DND-41 (cell line): ENCODE measurements at regions not wholly inside any gene's neighbourhood (a gene's known extent, or its start where the extent isn't known, plus 50 kb on each side); places are given as distances from the start of the nearest gene placed in this dataset.

Source experiments
- ATAC-seq: fragments of 200-7000 bp; cut with Tn5 transposase; 3 replicates; pipeline ENCODE4 v1.9.1; 2021; ENCODE audit warnings: low read depth; ENCODE audit not compliant: insufficient read depth
- DNase-seq: peaks from one replicate; pipeline ENCODE4 v3.0.0-alpha.2; 2020
- H2AFZ ChIP-seq: 2 replicates; pipeline ENCODE4 v1.6.0; 2012; ENCODE audit warnings: low read depth, low read length
- H3K27ac ChIP-seq: 2 replicates; pipeline ENCODE4 v1.5.1; 2012; ENCODE audit warnings: low read length, inconsistent platforms
- H3K27me3 ChIP-seq: fragments of 200-600 bp; sonication (generic); 2 replicates; pipeline ENCODE4 v1.6.0; 2012; ENCODE audit warnings: low read length, mild to moderate bottlenecking, inconsistent platforms; ENCODE audit not compliant: insufficient read depth, poor library complexity
- H3K36me3 ChIP-seq: 2 replicates; pipeline ENCODE4 v1.5.1; 2012; ENCODE audit warnings: low read length, inconsistent platforms; ENCODE audit not compliant: insufficient read depth
- H3K4me1 ChIP-seq: 2 replicates; pipeline ENCODE4 v1.5.1; 2012; ENCODE audit warnings: mild to moderate bottlenecking, low read length; ENCODE audit not compliant: insufficient read depth
- H3K4me2 ChIP-seq: 2 replicates; pipeline ENCODE4 v1.6.0; 2012; ENCODE audit warnings: mild to moderate bottlenecking, moderate library complexity, low read length, inconsistent platforms; ENCODE audit not compliant: insufficient read depth
- H3K4me3 ChIP-seq, 2 experiments: fragments of 200-600 bp in 1 of 2; shearing (Covaris generic) in 1 of 2; 2 replicates each; pipeline ENCODE4 v1.5.1; 2012 to 2016; ENCODE audit warnings: inconsistent platforms in 2 of 2, low read length in 2 of 2, mild to moderate bottlenecking in 2 of 2, low read depth in 1 of 2, moderate library complexity in 1 of 2
- H3K79me2 ChIP-seq: 2 replicates; pipeline ENCODE4 v1.6.0; 2012; ENCODE audit warnings: low read length, inconsistent platforms; ENCODE audit not compliant: insufficient read depth
- H3K9ac ChIP-seq: 2 replicates; pipeline ENCODE4 v1.6.0; 2012; ENCODE audit warnings: low read depth, mild to moderate bottlenecking, inconsistent platforms, low read length, moderate library complexity
- H3K9me3 ChIP-seq: 2 replicates; pipeline ENCODE4 v1.5.1; 2012; ENCODE audit warnings: low read length, moderate library complexity, mild to moderate bottlenecking, inconsistent platforms; ENCODE audit not compliant: insufficient read depth, severe bottlenecking
- H4K20me1 ChIP-seq: 2 replicates; pipeline ENCODE4 v1.6.0; 2012; ENCODE audit warnings: low read length; ENCODE audit not compliant: insufficient read depth
- CTCF ChIP-seq: IDR thresholded peaks from 2 replicates; pipeline ENCODE4 v1.5.1; 2012; ENCODE audit warnings: borderline replicate concordance, low read length, moderate library complexity, mild to moderate bottlenecking; ENCODE audit not compliant: poor library complexity, severe bottlenecking; ENCODE audit errors: extremely low read depth
- EZH2 ChIP-seq: IDR thresholded peaks from 3 replicates; pipeline ENCODE4 v1.6.1; 2012; ENCODE audit warnings: borderline replicate concordance, low read depth, mild to moderate bottlenecking, moderate library complexity, low read length, inconsistent platforms; ENCODE audit not compliant: severe bottlenecking

GRCh38 chr1:9422321-9422720, 116.9 kb upstream of the SLC25A33 start:
- Histone ChIP-seq H3K27me3 (no peaks in the 10 kb centered on the region), H2AFZ (no peak overlapping the region), H3K4me2 (no peak overlapping the region), H3K9ac (no peak overlapping the region), H3K36me3 (no peaks in the 10 kb centered on the region), H3K4me1 (peaks cover 100% of the 10 kb centered on the region), H3K9me3 (no peaks in the 10 kb centered on the region), H4K20me1 (no peaks in the 10 kb centered on the region), H3K4me3 (no peak overlapping the region), H3K27ac (peak overlapping the region; percentile 72; the same call in 1 of the 2 replicates), H3K79me2 (peaks cover 21% of the 10 kb centered on the region)
- ATAC-seq, result no peak
- DNase-seq, result no peak
- TF ChIP-seq CTCF (no peak), EZH2 (no peak)

GRCh38 chr1:9422911-9423505, 116.3 kb upstream of the SLC25A33 start:
- Histone ChIP-seq H3K27me3 (no peaks in the 10 kb centered on the region), H2AFZ (no peak overlapping the region), H3K4me2 (no peak overlapping the region), H3K4me3 (no peak overlapping the region), H3K4me1 (peaks cover 100% of the 10 kb centered on the region), H3K9ac (no peak overlapping the region), H3K9me3 (no peaks in the 10 kb centered on the region), H3K27ac (peak overlapping the region; percentile 72), H3K36me3 (no peaks in the 10 kb centered on the region), H3K79me2 (peaks cover 14% of the 10 kb centered on the region), H4K20me1 (no peaks in the 10 kb centered on the region)
- no peak for TF ChIP-seq EZH2
- no peak for TF ChIP-seq CTCF
- no peak for DNase-seq
- ATAC-seq, result no peak

DNA sequence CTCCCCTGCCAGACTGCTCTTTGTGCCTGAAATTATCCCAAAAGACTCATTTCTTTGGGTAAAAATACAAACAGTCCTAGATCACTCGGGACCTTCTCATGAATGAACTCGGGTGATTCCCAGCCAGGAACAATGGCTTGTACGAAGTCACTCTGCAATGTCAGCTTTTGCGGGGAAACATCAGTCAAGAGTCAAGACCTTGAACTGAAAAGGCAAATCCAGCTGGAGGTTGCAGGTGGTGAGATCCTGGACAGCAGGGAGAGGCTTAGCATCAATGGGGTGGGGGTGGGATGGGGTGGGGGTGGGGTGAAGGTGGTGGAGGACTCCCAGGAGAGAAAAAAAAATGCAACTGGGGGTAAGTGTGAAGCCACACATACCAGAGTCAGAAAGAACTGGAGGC, 115.0 kb upstream of the SLC25A33 start:
- no peak for TF ChIP-seq EZH2
- no peak for TF ChIP-seq CTCF
- Histone ChIP-seq H3K27ac (peak overlapping the region; percentile 72), H3K36me3 (no peaks in the 10 kb centered on the region), H3K4me1 (peaks cover 98% of the 10 kb centered on the region), H3K9ac (no peak overlapping the region), H3K4me2 (no peak overlapping the region), H3K4me3 (no peak overlapping the region), H2AFZ (no peak overlapping the region), H4K20me1 (no peaks in the 10 kb centered on the region), H3K9me3 (no peaks in the 10 kb centered on the region), H3K27me3 (no peaks in the 10 kb centered on the region), H3K79me2 (peaks cover 7% of the 10 kb centered on the region; the same call in 1 of the 2 replicates)
- ATAC-seq, result no peak
- DNase-seq, result peak; percentile 53
